ENCODE measurements at regions not wholly inside any gene's neighbourhood (a gene's known extent, or its start where the extent isn't known, plus 50 kb on each side); places are given as distances from the start of the nearest gene placed in this dataset.

DNA sequence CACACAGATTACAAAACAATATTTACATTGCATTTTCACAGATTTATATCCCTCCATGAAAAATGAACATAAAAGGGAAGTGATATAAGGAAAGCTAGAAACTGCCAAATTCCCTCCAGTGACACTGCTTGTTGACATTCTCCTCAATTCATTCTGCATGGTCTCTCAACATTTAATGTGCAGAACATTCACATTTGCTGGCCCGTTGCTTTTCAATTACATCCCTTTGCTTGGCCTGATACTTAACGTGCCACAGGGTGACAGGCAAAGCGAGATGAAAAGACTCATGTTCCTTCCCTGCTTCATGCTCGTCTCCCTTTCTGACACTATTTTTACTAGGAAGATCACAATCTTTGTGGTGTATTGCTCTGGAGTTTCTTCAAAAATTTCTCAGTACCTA is 1019.7 kb upstream of the LRRN3 start:
- Histone ChIP-seq H3K9ac (ENCODE audit: low read depth, low read length) (no peak overlapping the region), H3K36me3 (ENCODE audit: insufficient read depth, low read length) (no peaks in the 10 kb centered on the region), H3K9me3 (ENCODE audit: control insufficient read depth, insufficient read depth, low read length) (no peaks in the 10 kb centered on the region), H3K4me1 (ENCODE audit: insufficient read depth, low read length) (no peaks in the 10 kb centered on the region)

DNA sequence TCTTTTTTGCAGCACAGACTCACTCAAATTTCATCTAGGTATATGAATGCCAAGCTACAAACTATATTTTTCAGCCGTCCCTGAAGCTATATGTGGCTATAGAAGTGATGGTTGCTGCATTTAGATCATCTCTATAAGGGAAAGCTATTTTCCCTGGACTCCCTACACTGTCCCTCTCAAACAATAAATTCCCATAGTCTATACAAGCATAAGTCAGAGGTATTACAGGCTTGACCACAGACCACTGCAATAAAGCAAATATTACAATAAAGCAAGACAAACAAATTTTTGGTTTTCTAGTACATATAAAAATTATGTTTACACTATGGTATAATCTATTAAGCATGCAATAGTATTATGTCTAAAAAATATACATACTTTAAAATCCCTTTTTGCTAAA is 1015.5 kb upstream of the LRRN3 start:
- no peak overlapping the region for H3K9ac ChIP-seq (ENCODE audit: low read depth, low read length)
- no peaks in the 10 kb centered on the region for H3K4me1 ChIP-seq (ENCODE audit: insufficient read depth, low read length)
- no peaks in the 10 kb centered on the region for H3K36me3 ChIP-seq (ENCODE audit: insufficient read depth, low read length)
- H3K9me3 ChIP-seq (ENCODE audit: control insufficient read depth, insufficient read depth, low read length): no peaks in the 10 kb centered on the region

DNA sequence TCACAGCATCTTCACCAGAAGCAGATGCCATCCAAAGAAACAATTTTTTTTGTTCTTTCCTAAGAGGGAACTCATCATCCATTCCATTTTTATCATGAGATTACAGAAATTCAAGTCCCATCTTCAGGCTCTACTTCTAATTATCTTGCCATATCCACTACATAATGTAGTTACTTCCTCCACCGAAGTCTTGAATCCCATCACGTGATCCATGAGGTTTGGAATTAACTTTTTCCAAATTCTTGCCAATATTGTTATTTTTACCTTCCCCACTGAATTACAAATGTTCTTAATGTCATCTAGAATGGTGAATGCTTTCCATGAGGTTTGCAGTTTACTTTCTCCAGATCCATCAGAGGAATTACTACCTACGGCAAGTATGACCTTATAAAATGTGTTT is 1014.7 kb upstream of the LRRN3 start:
- no peaks in the 10 kb centered on the region for H3K9me3 ChIP-seq (ENCODE audit: control insufficient read depth, insufficient read depth, low read length)
- no peak overlapping the region for H3K9ac ChIP-seq (ENCODE audit: low read depth, low read length)
- H3K4me1 ChIP-seq (ENCODE audit: insufficient read depth, low read length): no peaks in the 10 kb centered on the region
- no peaks in the 10 kb centered on the region for H3K36me3 ChIP-seq (ENCODE audit: insufficient read depth, low read length)

DNA sequence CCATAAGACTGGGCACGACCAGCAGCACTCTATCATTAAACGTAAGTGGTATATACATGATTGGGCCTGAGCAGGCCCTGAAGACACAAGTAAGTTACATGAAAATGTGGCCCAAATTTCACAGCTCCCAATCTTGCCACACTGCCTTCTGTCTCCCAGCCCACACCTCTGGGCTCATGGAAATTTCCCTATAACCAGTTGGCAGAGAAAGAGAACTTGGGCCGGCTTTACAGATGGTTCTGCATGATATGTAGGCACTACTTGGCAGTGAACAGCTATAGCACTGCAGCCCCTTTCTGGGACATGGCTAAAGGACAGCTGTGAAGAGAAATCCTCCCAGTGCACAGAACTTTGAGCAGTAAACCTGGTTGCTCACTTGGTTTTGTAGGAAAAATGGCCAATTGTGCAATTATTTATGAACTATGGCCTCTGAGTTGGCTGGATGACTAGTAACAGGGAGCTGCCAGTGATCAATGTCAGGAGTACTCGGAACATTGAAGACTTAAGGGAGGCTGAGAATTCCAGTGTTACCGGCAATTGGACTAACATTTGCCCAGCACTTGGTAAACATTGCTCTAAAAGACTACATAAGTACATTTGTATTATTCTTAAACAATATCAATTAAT is 1006.6 kb upstream of the LRRN3 start:
- Histone ChIP-seq H3K4me1 (ENCODE audit: insufficient read depth, low read length) (no peaks in the 10 kb centered on the region), H3K9ac (ENCODE audit: low read depth, low read length) (no peak overlapping the region), H3K36me3 (ENCODE audit: insufficient read depth, low read length) (no peaks in the 10 kb centered on the region), H3K9me3 (ENCODE audit: control insufficient read depth, insufficient read depth, low read length) (peaks cover 2% of the 10 kb centered on the region; the same call in 1 of the 2 replicates)

DNA sequence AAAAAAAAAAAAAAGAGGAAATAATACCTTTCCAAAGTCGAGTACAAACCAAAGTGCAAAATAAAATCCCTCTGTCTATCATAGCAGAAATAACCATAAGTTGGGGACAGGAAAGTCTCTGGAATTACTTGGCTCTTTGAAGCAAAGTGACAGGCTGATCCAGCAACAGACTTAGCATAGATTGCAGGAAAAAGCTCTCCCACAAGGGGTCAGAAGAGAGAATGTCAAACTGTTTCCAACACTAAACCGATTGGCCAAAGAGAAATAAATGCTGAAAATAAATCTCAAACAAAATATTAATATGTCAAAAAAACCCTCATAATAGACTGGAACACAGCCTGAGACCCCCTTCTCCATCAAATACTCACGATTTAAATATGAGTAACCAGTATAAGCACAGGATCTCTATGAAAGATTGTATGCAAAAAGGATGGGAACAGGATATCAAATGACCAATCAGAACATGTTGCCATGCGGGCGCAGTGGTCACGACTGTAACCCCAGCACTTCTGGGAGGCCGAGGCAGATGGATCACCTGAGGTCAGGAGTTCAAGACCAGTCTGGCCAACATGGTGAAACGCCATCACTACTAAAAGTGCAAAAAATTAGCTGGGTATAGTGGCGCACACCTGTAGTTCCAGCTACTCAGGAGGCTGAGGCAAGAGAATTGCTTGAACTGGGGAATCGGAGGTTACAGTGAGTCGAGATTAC is 1000.7 kb upstream of the LRRN3 start:
- H3K36me3 ChIP-seq (ENCODE audit: insufficient read depth, low read length): no peaks in the 10 kb centered on the region
- no peaks in the 10 kb centered on the region for H3K4me1 ChIP-seq (ENCODE audit: insufficient read depth, low read length)
- H3K9me3 ChIP-seq (ENCODE audit: control insufficient read depth, insufficient read depth, low read length): no peaks in the 10 kb centered on the region

DNA sequence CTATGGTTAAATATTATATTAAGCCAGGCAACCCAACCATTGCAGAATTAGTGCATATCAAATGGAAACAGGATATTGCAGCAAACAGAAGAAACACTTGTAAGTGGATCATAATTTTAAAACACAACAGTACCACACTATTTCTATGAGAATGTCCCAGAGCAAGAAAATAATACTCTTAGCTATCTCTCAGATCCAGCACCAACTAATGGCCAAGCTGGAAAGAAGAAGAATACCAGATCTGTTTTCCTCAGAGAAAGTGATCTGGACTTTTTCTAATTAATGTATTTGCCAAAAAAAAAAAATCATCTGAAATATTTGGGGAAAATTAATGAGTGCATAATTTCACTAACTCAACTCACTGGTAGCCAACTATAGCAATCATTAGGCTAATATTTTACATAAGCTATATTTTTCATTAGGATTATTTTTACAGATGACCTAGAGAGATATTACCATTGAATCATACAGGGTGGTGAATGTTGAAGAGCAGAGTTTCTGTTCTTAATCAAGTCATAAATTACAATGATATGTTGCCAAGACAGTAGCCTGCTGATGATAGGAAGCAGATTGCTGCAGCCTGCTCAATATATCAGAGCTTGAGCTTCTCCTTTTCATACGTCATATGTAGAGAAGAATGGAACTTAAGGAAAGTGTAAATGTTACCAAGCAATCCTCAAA is 995.4 kb upstream of the LRRN3 start:
- no peaks in the 10 kb centered on the region for H3K9me3 ChIP-seq (ENCODE audit: control insufficient read depth, insufficient read depth, low read length)
- no peak overlapping the region for H3K9ac ChIP-seq (ENCODE audit: low read depth, low read length)
- H3K36me3 ChIP-seq (ENCODE audit: insufficient read depth, low read length): no peaks in the 10 kb centered on the region
- no peaks in the 10 kb centered on the region for H3K4me1 ChIP-seq (ENCODE audit: insufficient read depth, low read length)

More for the DNA sequence above, 1000.7 kb upstream of the LRRN3 start:
- no peak overlapping the region for H3K9ac ChIP-seq (ENCODE audit: low read depth, low read length)

DNA sequence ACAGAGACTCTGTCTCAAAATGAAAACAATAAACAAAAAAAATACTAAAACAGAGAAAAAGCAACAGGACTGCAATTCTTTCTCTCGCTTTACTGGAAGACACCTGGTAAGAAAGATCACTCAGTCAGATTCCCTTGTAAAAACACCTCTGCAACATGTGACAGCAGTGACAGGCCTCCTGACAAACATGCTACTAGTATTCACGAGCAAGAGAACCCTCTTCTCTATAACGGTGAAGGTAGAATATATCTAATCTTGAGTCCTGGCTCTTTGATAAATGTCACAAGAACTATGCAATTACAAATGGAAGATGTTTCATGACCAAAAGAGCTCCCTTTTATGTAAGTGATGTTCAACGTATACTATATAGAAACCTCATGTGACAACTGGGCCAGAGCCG is 986.7 kb upstream of the LRRN3 start:
- no peaks in the 10 kb centered on the region for H3K9me3 ChIP-seq (ENCODE audit: control insufficient read depth, insufficient read depth, low read length)
- no peaks in the 10 kb centered on the region for H3K4me1 ChIP-seq (ENCODE audit: insufficient read depth, low read length)
- H3K9ac ChIP-seq (ENCODE audit: low read depth, low read length): no peak overlapping the region
- H3K36me3 ChIP-seq (ENCODE audit: insufficient read depth, low read length): no peaks in the 10 kb centered on the region

DNA sequence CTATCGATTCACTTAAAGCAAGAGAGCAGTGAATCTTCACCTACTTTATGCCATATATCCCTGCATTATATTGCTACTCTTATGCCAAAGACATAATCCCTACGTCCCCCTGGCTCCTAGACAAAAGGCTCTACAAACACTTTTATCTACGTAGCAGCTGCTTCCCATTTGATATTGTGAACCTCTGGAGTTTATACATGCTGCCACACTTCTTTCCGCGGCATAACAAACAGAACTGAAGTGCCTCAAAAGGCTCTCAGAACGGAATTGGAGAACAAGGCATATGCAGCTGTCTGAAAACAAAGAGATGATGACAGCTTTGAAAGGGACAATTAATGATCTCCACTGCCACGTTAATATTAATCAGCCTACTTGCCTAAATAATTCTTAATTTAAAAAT is 985.6 kb upstream of the LRRN3 start:
- Histone ChIP-seq H3K4me1 (ENCODE audit: insufficient read depth, low read length) (no peaks in the 10 kb centered on the region), H3K9me3 (ENCODE audit: control insufficient read depth, insufficient read depth, low read length) (no peaks in the 10 kb centered on the region), H3K36me3 (ENCODE audit: insufficient read depth, low read length) (no peaks in the 10 kb centered on the region), H3K9ac (ENCODE audit: low read depth, low read length) (no peak overlapping the region)

DNA sequence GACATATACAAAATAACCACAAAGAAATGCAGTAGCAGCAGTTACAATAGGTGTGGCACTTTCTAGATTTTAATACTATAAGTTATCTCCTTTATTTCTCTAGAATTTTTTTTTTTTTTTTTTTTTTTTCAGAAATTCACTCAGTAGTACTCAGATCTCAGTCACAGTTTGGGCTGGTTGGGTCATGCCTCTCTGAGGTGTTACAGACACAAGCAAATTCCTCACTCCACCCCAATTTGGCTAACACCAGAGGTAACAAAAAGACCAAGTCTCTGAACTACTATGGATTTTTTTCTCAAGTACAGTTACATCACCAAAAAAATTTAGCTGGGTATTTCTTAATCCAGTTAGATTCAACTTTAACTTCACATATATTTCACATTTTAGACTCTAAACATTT is 985.1 kb upstream of the LRRN3 start:
- Histone ChIP-seq H3K36me3 (ENCODE audit: insufficient read depth, low read length) (no peaks in the 10 kb centered on the region), H3K9me3 (ENCODE audit: control insufficient read depth, insufficient read depth, low read length) (no peaks in the 10 kb centered on the region), H3K9ac (ENCODE audit: low read depth, low read length) (no peak overlapping the region), H3K4me1 (ENCODE audit: insufficient read depth, low read length) (no peaks in the 10 kb centered on the region)

DNA sequence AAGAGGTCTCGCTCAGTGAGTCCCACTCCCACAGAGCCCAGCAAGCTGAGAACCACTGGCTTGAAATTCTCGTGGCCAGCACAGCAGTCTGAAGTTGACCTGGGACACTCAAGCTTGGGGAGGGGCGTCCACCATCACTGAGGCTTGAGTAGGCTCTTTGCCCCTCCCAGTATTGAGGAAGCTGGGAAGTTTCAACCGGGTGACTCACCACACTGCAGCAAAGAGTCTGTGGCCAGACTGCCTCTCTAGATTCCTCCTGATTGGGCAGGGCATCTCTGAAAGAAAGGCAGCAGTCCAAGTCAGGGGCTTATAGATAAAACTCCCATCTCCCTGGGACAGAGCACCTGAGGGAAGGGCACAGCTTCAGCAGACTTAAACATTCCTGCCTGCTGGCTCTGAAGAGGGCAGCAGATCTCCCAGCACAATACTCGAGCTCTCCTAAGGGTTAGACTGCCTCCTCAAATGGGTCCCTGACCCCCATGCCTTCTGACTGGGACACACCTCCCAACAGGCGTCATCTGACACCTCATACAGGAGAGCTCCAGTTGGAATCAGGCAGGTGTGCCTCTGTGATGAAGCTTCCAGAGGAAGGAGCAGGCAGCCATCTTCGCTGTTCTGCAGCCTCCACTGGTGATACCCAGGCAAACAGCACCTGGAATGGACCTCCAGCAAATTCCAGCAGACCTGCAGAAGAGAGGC is 970.9 kb upstream of the LRRN3 start:
- Histone ChIP-seq H3K9ac (ENCODE audit: low read depth, low read length) (no peak overlapping the region), H3K36me3 (ENCODE audit: insufficient read depth, low read length) (no peaks in the 10 kb centered on the region), H3K9me3 (ENCODE audit: control insufficient read depth, insufficient read depth, low read length) (no peaks in the 10 kb centered on the region), H3K4me1 (ENCODE audit: insufficient read depth, low read length) (no peaks in the 10 kb centered on the region)

DNA sequence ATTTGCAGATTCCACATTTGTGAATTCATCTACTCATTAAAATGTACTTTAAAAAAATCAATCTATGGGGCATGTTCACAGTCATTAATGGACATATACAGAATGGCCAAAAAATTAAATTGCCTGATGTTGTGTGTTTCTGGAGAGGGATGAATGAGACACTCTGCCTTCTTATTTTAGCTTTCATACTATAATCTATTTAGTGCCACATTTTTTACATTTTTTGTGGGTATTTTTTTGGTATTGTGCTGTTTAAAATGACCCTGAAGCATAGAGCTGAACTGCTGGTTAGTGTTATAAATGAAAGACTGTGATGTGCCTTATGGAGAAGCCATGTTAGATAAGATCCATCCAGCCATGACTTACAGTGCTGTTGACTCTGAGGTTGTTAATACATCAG is 961.8 kb upstream of the LRRN3 start:
- no peak overlapping the region for H3K9ac ChIP-seq (ENCODE audit: low read depth, low read length)
- H3K36me3 ChIP-seq (ENCODE audit: insufficient read depth, low read length): no peaks in the 10 kb centered on the region
- H3K9me3 ChIP-seq (ENCODE audit: control insufficient read depth, insufficient read depth, low read length): no peaks in the 10 kb centered on the region
- H3K4me1 ChIP-seq (ENCODE audit: insufficient read depth, low read length): no peaks in the 10 kb centered on the region

DNA sequence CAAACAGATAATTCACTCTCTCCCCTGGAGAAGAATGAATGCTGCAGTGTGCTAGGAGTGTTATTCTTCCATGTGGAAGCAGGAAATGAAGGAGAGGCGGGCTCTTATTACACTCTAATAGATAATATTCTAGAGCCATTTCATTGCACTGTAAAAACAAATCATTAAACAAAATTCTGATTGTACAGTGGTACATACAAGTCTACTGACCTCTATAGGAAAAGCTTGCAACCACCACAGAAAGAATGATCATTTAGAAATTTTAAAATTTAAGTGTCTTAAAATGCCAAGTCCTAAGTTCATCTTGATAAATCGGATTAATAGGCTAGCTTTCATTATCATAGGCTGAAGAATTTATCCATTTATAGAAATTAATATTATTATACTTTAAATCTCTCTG is 960.3 kb upstream of the LRRN3 start:
- no peaks in the 10 kb centered on the region for H3K9me3 ChIP-seq (ENCODE audit: control insufficient read depth, insufficient read depth, low read length)

DNA sequence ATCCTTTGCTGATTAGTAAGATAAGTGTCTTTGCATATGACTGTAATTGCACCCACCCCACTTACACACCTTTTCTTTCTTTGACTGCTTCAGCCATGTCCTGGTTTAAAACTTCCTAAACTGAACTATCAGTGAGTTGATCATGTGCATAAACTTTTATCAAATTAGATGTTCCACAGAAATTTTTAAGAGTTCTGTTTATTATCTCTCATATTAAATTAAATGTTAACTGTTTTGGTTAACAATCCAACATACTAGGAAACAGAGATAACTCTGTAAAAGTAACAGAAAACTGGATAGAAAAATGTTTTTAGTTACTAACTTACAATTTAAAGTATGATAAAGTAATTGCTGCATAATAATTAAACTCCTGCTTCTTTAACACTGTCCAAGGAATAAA is 959.6 kb upstream of the LRRN3 start:
- no peaks in the 10 kb centered on the region for H3K4me1 ChIP-seq (ENCODE audit: insufficient read depth, low read length)
- no peaks in the 10 kb centered on the region for H3K36me3 ChIP-seq (ENCODE audit: insufficient read depth, low read length)
- H3K9ac ChIP-seq (ENCODE audit: low read depth, low read length): no peak overlapping the region
- no peaks in the 10 kb centered on the region for H3K9me3 ChIP-seq (ENCODE audit: control insufficient read depth, insufficient read depth, low read length)

More for the DNA sequence above, 960.3 kb upstream of the LRRN3 start:
- Histone ChIP-seq H3K4me1 (ENCODE audit: insufficient read depth, low read length) (no peaks in the 10 kb centered on the region), H3K36me3 (ENCODE audit: insufficient read depth, low read length) (no peaks in the 10 kb centered on the region), H3K9ac (ENCODE audit: low read depth, low read length) (no peak overlapping the region)

DNA sequence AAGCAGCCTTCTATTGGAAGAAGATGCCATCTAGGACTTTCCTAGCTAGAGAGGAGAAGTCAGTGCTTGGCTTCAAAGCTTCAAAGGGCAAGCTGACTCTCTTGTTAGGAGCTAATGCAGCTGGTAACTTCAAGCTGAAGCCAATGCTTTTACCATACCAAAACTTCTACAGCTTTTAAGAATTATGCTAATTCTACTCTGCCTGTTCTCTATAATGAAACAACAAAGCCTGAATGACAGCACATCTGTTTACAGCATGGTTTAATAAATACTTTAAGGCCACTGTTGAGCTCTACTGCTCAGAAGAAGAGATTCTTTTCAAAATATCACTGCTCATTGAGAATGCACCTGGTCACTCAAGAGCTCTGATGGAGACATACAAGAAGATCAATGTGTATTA is 951.9 kb upstream of the LRRN3 start:
- H3K4me1 ChIP-seq (ENCODE audit: insufficient read depth, low read length): no peaks in the 10 kb centered on the region
- H3K9ac ChIP-seq (ENCODE audit: low read depth, low read length): no peak overlapping the region
- no peaks in the 10 kb centered on the region for H3K9me3 ChIP-seq (ENCODE audit: control insufficient read depth, insufficient read depth, low read length)
- H3K36me3 ChIP-seq (ENCODE audit: insufficient read depth, low read length): no peaks in the 10 kb centered on the region
